GM06990 (cell line): ENCODE measurements at regions not wholly inside any gene's neighbourhood (a gene's known extent, or its start where the extent isn't known, plus 50 kb on each side); places are given as distances from the start of the nearest gene placed in this dataset.

Experiments used
- DNase-seq: peaks from one replicate; pipeline ENCODE4 v3.0.0-alpha.2; 2011; ENCODE audit not compliant: insufficient read length; ENCODE audit errors: extremely low read depth
- H3K27me3 ChIP-seq: replicated peaks from 2 replicates; pipeline ENCODE4 v1.6.0; 2011; ENCODE audit warnings: low read length; ENCODE audit not compliant: control insufficient read depth, insufficient read depth
- H3K36me3 ChIP-seq: 2 replicates; pipeline ENCODE4 v1.5.1; 2011; ENCODE audit warnings: low read length; ENCODE audit not compliant: control insufficient read depth, insufficient read depth
- H3K4me3 ChIP-seq: replicated peaks from 2 replicates; pipeline ENCODE4 v1.5.1; 2011; ENCODE audit warnings: low read depth, mild to moderate bottlenecking, control low read depth, low read length
- TF ChIP-seq, protein P1 (sequence below): IDR thresholded peaks from 2 replicates; pipeline ENCODE4 v1.5.1; 2011; ENCODE audit warnings: low read length, control low read depth, mild to moderate bottlenecking, inconsistent platforms; ENCODE audit not compliant: insufficient read depth, poor library complexity, severe bottlenecking

DNA sequence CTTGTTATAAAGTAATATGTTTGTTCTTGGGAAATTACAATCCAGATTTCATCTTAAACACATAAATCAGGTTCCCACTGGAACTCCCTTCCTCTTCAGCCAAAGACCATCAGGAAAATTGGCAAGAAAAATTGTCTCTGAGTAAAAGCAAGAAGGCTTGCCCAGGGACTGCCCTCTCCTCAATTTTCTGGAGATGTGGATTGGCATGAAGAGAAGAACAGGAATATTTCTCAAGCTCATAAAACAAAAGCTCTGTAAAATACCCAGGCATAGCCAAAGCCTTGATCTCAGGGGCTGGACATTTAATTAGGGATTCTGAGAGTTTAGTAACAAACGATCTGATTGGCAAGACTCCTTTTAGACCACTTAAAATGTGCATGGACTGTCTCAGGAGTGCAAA is 223.4 kb downstream of the ZNF608 start:
- Histone ChIP-seq H3K27me3 (no peaks in the 10 kb centered on the region), H3K36me3 (no peaks in the 10 kb centered on the region), H3K4me3 (no peak overlapping the region)
- TF ChIP-seq, protein P1, sequence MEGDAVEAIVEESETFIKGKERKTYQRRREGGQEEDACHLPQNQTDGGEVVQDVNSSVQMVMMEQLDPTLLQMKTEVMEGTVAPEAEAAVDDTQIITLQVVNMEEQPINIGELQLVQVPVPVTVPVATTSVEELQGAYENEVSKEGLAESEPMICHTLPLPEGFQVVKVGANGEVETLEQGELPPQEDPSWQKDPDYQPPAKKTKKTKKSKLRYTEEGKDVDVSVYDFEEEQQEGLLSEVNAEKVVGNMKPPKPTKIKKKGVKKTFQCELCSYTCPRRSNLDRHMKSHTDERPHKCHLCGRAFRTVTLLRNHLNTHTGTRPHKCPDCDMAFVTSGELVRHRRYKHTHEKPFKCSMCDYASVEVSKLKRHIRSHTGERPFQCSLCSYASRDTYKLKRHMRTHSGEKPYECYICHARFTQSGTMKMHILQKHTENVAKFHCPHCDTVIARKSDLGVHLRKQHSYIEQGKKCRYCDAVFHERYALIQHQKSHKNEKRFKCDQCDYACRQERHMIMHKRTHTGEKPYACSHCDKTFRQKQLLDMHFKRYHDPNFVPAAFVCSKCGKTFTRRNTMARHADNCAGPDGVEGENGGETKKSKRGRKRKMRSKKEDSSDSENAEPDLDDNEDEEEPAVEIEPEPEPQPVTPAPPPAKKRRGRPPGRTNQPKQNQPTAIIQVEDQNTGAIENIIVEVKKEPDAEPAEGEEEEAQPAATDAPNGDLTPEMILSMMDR = no peak
- DNase-seq = no peak

DNA sequence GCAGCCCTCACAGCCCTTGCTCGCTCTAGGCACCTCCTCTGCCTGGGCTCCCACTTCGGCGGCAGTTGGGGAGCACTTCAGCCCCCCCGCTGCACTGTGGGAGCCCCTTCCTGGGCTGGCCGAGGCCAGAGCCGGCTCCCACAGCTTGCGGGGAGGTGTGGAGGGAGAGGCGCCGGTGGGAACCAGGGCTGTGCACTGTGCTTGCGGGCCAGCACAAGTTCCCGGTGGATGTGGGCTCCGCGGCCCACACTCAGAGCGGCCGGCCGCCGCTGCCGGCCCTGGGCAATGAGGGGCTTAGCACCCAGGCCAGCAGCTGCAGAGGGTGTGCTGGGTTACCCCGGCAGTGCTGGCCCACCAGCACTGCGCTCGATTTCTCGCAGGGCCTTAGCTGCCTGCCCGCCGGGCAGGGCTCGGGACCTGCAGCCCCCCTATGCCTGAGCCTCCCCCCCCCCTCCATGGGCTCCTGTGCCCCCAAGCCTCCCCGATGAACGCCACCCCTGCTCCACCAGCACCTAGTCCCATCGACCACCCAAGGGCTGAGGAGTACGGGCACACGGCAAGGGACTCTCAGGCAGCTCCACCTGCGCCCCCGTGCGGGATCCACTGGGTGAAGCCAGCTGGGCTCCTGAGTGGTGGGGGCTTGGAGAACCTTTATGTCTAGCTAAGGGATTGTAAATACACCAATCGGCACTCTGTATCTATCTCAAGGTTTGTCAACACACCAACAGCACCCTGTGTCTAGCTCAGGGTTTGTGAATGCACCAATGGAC is 224.8 kb downstream of the ZNF608 start:
- Histone ChIP-seq H3K4me3 (no peak overlapping the region), H3K27me3 (no peaks in the 10 kb centered on the region), H3K36me3 (no peaks in the 10 kb centered on the region)
- no peak for DNase-seq
- TF ChIP-seq, protein P1 = no peak

DNA sequence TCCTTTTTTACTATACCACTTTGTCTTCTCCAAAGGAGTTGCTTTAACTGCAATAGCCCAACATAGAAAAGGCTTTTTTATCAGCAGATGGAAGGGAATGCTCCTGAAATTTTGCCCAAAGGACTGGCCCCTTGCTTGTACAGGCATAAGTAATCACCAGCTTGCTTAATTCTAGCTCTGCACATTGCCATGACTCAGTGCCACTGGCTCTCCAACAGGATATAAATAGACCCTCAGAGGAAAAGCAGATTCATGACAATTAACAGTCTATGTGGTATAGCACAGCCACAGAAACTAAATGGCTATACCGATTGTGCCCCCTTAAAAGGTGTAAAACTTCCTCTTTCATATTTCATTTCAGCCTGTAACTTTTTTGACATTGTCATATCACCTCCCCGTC is 227.0 kb downstream of the ZNF608 start:
- Histone ChIP-seq H3K27me3 (no peaks in the 10 kb centered on the region), H3K4me3 (no peak overlapping the region), H3K36me3 (no peaks in the 10 kb centered on the region)
- peak; percentile 29 for DNase-seq
- TF ChIP-seq, protein P1 = no peak

DNA sequence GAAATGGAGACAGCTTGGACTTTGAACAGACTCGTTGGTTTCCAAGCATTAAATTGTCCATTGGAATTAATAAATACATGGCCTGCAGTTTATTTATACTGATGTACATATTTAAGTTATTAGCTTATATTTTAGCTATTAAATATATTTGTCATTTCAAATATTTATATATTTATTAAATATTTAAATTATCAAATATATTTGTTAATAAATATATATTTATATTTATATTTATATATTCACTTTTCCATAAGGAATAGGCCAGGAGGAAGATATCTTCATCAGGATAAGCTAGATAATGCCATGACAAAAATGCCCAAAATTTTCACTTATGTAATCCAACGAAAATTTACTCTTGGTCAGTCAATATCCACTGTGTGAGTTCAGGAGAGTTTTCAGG is 229.9 kb downstream of the ZNF608 start:
- no peak overlapping the region for H3K4me3 ChIP-seq
- no peak for DNase-seq
- TF ChIP-seq, protein P1 = no peak
- H3K36me3 ChIP-seq = no peaks in the 10 kb centered on the region
- H3K27me3 ChIP-seq = no peaks in the 10 kb centered on the region

DNA sequence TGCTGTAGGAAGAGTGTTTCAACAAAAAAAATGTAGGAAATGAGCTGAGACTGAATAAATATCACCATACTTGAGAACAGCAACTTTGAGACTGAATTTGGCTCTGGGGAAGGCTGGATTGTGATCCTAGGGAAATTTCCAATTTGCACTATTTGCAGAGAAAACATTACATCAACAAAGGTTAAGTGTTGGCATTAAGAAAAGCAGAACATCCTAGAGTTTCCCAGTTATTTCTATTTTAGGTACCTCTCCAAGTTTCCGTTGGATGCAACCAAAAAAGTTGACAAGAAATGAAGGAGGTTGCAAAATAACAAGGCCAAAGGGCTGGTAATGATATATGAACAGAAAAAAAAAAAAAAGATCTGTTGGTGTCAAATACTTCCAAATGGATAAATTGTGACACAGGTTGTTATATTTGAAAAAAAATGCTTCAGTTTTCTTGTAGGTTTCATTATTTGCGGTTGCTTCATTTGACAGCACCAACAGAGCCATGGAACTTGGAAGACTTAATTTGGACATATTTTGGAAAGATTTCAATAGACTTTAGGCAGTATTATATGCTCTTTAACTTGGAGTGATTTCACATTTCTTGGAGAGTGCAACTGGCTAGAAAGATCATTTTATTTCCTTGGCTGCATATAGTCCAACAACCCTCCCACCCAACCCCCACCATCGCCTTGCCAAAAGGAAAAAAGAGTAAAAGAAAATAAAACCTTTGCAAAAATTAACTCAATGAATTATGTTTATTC is 230.8 kb downstream of the ZNF608 start:
- Histone ChIP-seq H3K27me3 (no peaks in the 10 kb centered on the region), H3K36me3 (no peaks in the 10 kb centered on the region), H3K4me3 (no peak overlapping the region)
- no peak for DNase-seq
- TF ChIP-seq, protein P1 = no peak

DNA sequence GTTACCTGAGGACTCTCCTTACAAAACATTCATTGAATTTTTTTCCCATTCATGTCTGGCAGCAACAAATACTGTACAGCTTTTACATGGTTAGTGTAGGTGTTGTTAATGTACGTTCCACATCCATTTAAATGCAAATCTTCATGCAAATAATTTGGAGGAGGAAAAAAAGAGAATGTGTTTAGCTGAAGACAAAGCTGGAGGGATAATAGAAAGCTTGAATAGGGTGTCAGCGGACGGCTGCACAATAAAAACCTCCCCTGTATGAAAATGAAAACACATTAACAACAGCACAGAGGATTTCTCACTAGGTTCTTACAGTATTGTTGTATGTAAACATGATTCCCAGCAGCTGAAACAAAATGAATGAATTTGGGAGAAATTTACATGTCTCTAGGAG is 231.5 kb downstream of the ZNF608 start:
- Histone ChIP-seq H3K27me3 (no peaks in the 10 kb centered on the region), H3K36me3 (no peaks in the 10 kb centered on the region), H3K4me3 (no peak overlapping the region)
- TF ChIP-seq, protein P1 = no peak
- DNase-seq = no peak
